DMS153 (cell line): ENCODE measurements at regions not wholly inside any gene's neighbourhood (a gene's known extent, or its start where the extent isn't known, plus 50 kb on each side); places are given as distances from the start of the nearest gene placed in this dataset.

Experiments
- DNase-seq: peaks from one replicate; lab custom pipeline; 2025; lab: John Stamatoyannopoulos, UW

DNA sequence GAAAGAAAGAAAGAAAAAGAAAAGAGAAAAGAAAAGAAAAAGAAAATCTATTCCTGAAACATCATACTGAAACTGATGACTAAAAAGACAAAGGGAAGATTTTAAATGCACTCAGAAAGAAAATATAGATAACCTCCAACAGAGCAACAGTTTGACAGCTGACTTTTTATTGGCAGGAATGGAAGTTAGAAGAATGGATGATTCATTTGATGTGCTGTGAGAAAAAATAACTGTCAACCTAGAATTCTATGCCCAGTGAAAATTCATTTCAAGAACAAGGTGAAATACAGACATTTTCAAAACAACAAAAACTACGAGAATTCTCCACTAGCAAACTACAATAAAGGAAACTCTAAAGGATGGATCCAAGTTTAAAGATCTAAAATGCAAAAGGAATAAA, 50.5 kb upstream of the HSPA12A start:
- no peak for DNase-seq

DNA sequence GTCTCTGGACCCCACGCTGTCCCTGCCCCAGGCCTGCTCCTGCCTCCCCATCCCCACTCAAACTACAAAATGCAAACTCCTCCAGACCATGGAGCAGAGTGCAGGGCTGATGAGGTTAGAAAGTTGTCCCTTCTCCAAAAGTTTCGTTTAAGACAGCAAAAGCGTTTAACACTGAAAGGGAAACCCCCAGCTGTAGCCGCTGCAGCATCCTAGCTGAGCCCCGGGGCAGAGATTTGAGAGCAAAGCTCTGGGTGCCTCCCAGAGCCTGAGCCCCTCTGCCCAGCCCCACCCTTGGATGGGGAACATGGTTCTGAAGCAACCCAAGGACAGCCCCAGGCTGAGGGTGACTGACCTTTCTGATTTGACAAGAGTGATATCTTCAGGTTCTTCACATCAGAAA, 52.8 kb upstream of the ENO4 start:
- DNase-seq, result no peak

DNA sequence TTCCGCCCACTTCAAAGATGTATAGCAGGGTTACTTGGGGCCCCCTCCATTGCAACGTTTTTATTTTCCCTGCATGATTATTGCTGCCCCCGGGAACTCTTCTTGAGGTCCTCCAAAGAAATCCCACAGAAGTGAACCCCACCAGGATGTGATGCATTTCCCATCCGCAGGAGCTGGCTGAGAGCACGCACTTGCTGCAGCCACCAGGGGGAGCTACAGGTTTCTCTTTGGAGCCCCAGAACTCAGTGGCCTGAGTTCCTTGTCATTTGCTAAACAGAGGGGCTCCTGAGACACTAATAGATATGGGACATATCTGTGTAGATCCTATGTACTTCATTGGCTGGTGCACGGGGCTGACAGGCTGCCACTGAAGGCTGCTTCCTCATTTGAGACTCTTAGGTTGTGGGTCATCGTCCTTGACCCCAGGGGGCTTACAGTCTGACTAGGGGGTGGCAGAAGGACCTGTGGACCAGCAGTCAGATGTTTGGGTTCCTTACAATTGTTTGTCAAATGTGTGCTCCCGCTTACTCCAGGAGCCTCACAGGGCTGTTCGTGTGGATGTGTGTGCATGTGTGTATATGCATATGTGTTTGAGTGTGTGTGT, 52.3 kb upstream of the ENO4 start:
- DNase-seq, result peak; percentile 52

DNA sequence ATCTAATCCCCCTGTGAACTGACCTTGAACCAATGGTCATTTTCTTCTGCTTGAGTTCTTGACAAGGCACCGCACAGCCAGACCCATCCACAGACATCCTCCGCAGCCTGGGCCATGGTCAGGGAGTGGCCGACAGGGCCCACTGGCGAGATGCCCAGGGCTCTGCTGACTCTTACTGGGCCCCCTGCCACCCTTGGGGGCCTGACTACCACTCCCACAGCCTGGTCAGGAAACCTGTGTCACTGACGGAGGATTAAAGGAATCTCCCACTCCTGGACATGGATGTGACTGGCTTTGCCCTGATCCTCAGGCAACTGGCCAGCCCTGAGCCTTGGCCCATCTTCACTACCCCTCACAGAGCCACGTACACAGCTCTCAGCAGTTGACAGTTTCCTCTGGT, 50.4 kb upstream of the ENO4 start:
- no peak for DNase-seq
